NB4 (cell line): ENCODE measurements at regions not wholly inside any gene's neighbourhood (a gene's known extent, or its start where the extent isn't known, plus 50 kb on each side); places are given as distances from the start of the nearest gene placed in this dataset.
A peak's percentile ranks its signal among the peaks of the same experiment; 100 is the strongest.

Experiments
- DNase-seq: peaks from one replicate; pipeline ENCODE4 v3.0.0; 2010; ENCODE audit warnings: low read depth
- H3K4me3 ChIP-seq: one replicate; pipeline ENCODE4 v1.5.1; 2011; ENCODE audit warnings: mild to moderate bottlenecking, low read depth, low read length, moderate library complexity
- CTCF ChIP-seq: IDR thresholded peaks from one replicate; pipeline ENCODE4 v1.5.1; 2012; ENCODE audit warnings: low read depth, low read length
- MAX ChIP-seq: IDR thresholded peaks from 2 replicates; pipeline ENCODE4 v1.6.1; 2011; ENCODE audit warnings: low read depth, low read length
- MYC ChIP-seq: IDR thresholded peaks from 2 replicates; pipeline ENCODE4 v1.6.1; 2011; ENCODE audit warnings: low read depth, low read length
- POLR2A ChIP-seq: IDR thresholded peaks from 2 replicates; pipeline ENCODE4 v1.6.1; 2011; ENCODE audit warnings: mild to moderate bottlenecking; ENCODE audit not compliant: insufficient read length; ENCODE audit errors: extremely low read depth

- DNase-seq: no peak
- TF ChIP-seq MYC (no peak), POLR2A (no peak), MAX (no peak), CTCF (no peak)
- H3K4me3 ChIP-seq: no peak overlapping the region
Measured at GRCh38 chr1:72568113-72568512, 285.8 kb upstream of the NEGR1 start.

GRCh38 chr1:72567521-72567920, 285.2 kb upstream of the NEGR1 start:
- no peak for TF ChIP-seq POLR2A
- no peak for TF ChIP-seq MAX
- TF ChIP-seq MYC: no peak
- no peak for TF ChIP-seq CTCF
- no peak overlapping the region for H3K4me3 ChIP-seq
- no peak for DNase-seq

- no peak for DNase-seq
- no peak overlapping the region for H3K4me3 ChIP-seq
- TF ChIP-seq POLR2A (no peak), MYC (no peak), MAX (no peak), CTCF (no peak)
Measured at GRCh38 chr1:72564749-72565148, 282.4 kb upstream of the NEGR1 start.

- TF ChIP-seq POLR2A: no peak
- peak; percentile 30 for TF ChIP-seq CTCF
- no peak overlapping the region for H3K4me3 ChIP-seq
- DNase-seq: peak; percentile 25
Measured at GRCh38 chr1:72557446-72558049, 275.2 kb upstream of the NEGR1 start.

- no peak for DNase-seq
- TF ChIP-seq POLR2A (no peak), MAX (no peak), MYC (no peak), CTCF (no peak)
- H3K4me3 ChIP-seq: no peak overlapping the region
Measured at GRCh38 chr1:72547412-72547811, 265.1 kb upstream of the NEGR1 start.

GRCh38 chr1:72540674-72541073, 258.3 kb upstream of the NEGR1 start:
- no peak for DNase-seq
- H3K4me3 ChIP-seq: no peak overlapping the region
- TF ChIP-seq CTCF (no peak), MYC (no peak), MAX (no peak), POLR2A (no peak)
